ENCODE measurements at regions not wholly inside any gene's neighbourhood (a gene's known extent, or its start where the extent isn't known, plus 50 kb on each side); places are given as distances from the start of the nearest gene placed in this dataset.

- no peaks in the 10 kb centered on the region for H4K20me1 ChIP-seq (replicated peaks in 1 of 2; ENCODE audit: control insufficient read depth in 1 of 2, insufficient read depth in 2 of 2, low read length in 2 of 2)
- H4K91ac ChIP-seq (replicated peaks; ENCODE audit: insufficient read length, low read length) = no peak overlapping the region
- H2BK120ac ChIP-seq (replicated peaks; ENCODE audit: low read depth, low read length) = no peak overlapping the region
- H3K23me2 ChIP-seq (ENCODE audit: low read depth, low read length) = no peaks in the 10 kb centered on the region
- no peak overlapping the region for H3K27ac ChIP-seq (ENCODE audit: low read depth, low read length)
- H3K79me2 ChIP-seq (ENCODE audit: control insufficient read depth in 1 of 2, insufficient read depth in 2 of 2, low read length in 2 of 2) = no peaks in the 10 kb centered on the region
- no peak overlapping the region for H2BK15ac ChIP-seq (ENCODE audit: low read length)
- H3K18ac ChIP-seq (ENCODE audit: extremely low read depth, low read length) = no peak overlapping the region
- H4K8ac ChIP-seq (ENCODE audit: extremely low read depth, insufficient read depth, low read length) = no peak overlapping the region
- no peaks in the 10 kb centered on the region for H3K4me1 ChIP-seq (replicated peaks in 1 of 4; ENCODE audit: control insufficient read depth in 3 of 4, insufficient read depth in 4 of 4, low read length in 3 of 4)
- H2AFZ ChIP-seq (ENCODE audit: low read length) = no peak overlapping the region
- no peak overlapping the region for H3K4ac ChIP-seq (replicated peaks; ENCODE audit: insufficient read length, low read depth, low read length)
- no peak overlapping the region for H2AK5ac ChIP-seq (ENCODE audit: low read depth, low read length)
- H3K36me3 ChIP-seq (ENCODE audit: control insufficient read depth in 2 of 4, insufficient read depth in 4 of 4, low read length in 3 of 4) = no peaks in the 10 kb centered on the region
- H3K9ac ChIP-seq (replicated peaks in 1 of 4; ENCODE audit: extremely low read depth in 1 of 4, low read depth in 3 of 4, low read length in 3 of 4) = no peak overlapping the region
- no peak overlapping the region for H3K56ac ChIP-seq (replicated peaks; ENCODE audit: insufficient read length, low read depth, low read length)
- DNase-seq (ENCODE audit: low read depth in 1 of 2, low spot score in 2 of 2) (no peak), FAIRE-seq (no peak)
- no peaks in the 10 kb centered on the region for H3K9me3 ChIP-seq (ENCODE audit: insufficient read depth in 2 of 2, low read depth in 1 of 2, low read length in 1 of 2)
- H4K5ac ChIP-seq (ENCODE audit: insufficient read length, low read depth, low read length) = no peak overlapping the region
- no peak overlapping the region for H3K4me3 ChIP-seq (ENCODE audit: extremely low read depth in 1 of 4, insufficient read depth in 2 of 4, low read depth in 3 of 4, low read length in 4 of 4)
- H3K27me3 ChIP-seq (replicated peaks in 1 of 4; ENCODE audit: control insufficient read depth in 3 of 4, extremely low read depth in 1 of 4, insufficient read depth in 3 of 4, low read length in 3 of 4) = no peaks in the 10 kb centered on the region
- no peak overlapping the region for H2BK5ac ChIP-seq (ENCODE audit: low read depth, low read length)
- ChIA-PET POLR2A (ENCODE audit: partially characterized antibody) (no interaction called here), CTCF (ENCODE audit: partially characterized antibody) (no interaction called here)
- TF ChIP-seq RAD21 (IDR thresholded peaks at IDR 0.05 in 1 of 2, conservative IDR thresholded peaks at IDR 0.05 in 1 of 2; ENCODE audit: low read depth in 2 of 2, low read length in 2 of 2) = no peak
- TF ChIP-seq TBP (IDR thresholded peaks at IDR 0.05; ENCODE audit: low read depth, low read length) = no peak
- no peak for TF ChIP-seq HDAC6 (IDR thresholded peaks at IDR 0.05; ENCODE audit: low read depth, low read length)
- no peak for TF ChIP-seq SAP30 (IDR thresholded peaks at IDR 0.05; ENCODE audit: insufficient read depth, insufficient replicate concordance, low read length)
- TF ChIP-seq KDM1A (IDR thresholded peaks at IDR 0.05; ENCODE audit: borderline replicate concordance, low read length) = no peak
- TF ChIP-seq FOSL1 (IDR thresholded peaks at IDR 0.05; ENCODE audit: insufficient read depth, low read depth, low read length) = no peak
- TF ChIP-seq CEBPB (IDR thresholded peaks at IDR 0.05; ENCODE audit: low read depth, low read length) = no peak
- no peak for TF ChIP-seq MAFK (IDR thresholded peaks at IDR 0.05; ENCODE audit: low read depth, low read length)
- TF ChIP-seq TCF12 (IDR thresholded peaks at IDR 0.05; ENCODE audit: low read depth, low read length) = no peak
- no peak for TF ChIP-seq CREB1 (IDR thresholded peaks at IDR 0.05)
- no peak for TF ChIP-seq CBX5 (IDR thresholded peaks at IDR 0.05; ENCODE audit: low read depth, low read length)
- no peak for TF ChIP-seq GABPA (IDR thresholded peaks at IDR 0.05; ENCODE audit: borderline replicate concordance, insufficient read depth, low read length)
- no peak for TF ChIP-seq KDM4A (IDR thresholded peaks at IDR 0.05; ENCODE audit: low read depth, low read length, severe bottlenecking)
- no peak for TF ChIP-seq SUZ12 (IDR thresholded peaks at IDR 0.05; ENCODE audit: low read length)
- no peak for TF ChIP-seq SP2 (IDR thresholded peaks at IDR 0.05; ENCODE audit: low read length)
- no peak for TF ChIP-seq EZH2 (IDR thresholded peaks at IDR 0.05; ENCODE audit: low read depth, low read length, severe bottlenecking)
- H3K79me1 ChIP-seq (ENCODE audit: low read depth, low read length) = no peaks in the 10 kb centered on the region
- no peak overlapping the region for H3K14ac ChIP-seq (ENCODE audit: insufficient read length)
- no peak overlapping the region for H2BK20ac ChIP-seq (ENCODE audit: low read length)
- H3K23ac ChIP-seq (ENCODE audit: insufficient read length) = no peak overlapping the region
- H2BK12ac ChIP-seq (ENCODE audit: low read depth, low read length) = no peak overlapping the region
- WGBS, 2 experiments (ENCODE audit: extremely low coverage in 1 of 2, insufficient coverage in 1 of 2, insufficient read length in 1 of 2, insufficient replicate concordance in 2 of 2, low coverage in 1 of 2, low lambda C conversion rate in 2 of 2, missing lambda C conversion rate in 1 of 2) = 78% methylated on average over 5 of the region's 5 CpGs; no CpG with 5 or more reads in 1 of the 2 experiments
- no peak overlapping the region for H3K4me2 ChIP-seq (ENCODE audit: insufficient read depth in 1 of 2, low read depth in 2 of 2, low read length in 2 of 2)
Observed at GRCh38 chr9:28320616-28321015, 747.3 kb upstream of the C9orf72 start.
